IgD-negative memory B cell (primary cell): ENCODE measurements at regions not wholly inside any gene's neighbourhood (a gene's known extent, or its start where the extent isn't known, plus 50 kb on each side); places are given as distances from the start of the nearest gene placed in this dataset.

ENCODE experiments used
- H3K27ac Mint-ChIP-seq, 3 donors: one replicate each; pipeline ENCODE4 v1.8.0; 2020 to 2022; ENCODE audit warnings: mild to moderate bottlenecking in 3 of 3, mixed read lengths in 3 of 3, moderate library complexity in 1 of 3
- H3K27me3 Mint-ChIP-seq: one replicate; pipeline ENCODE4 v1.8.0; 2021; ENCODE audit warnings: mixed read lengths
- H3K36me3 Mint-ChIP-seq: one replicate; pipeline ENCODE4 v1.8.0; 2020; ENCODE audit warnings: mild to moderate bottlenecking, mixed read lengths
- H3K4me1 Mint-ChIP-seq, 3 donors: one replicate each; pipeline ENCODE4 v1.8.0; 2020 to 2022; ENCODE audit warnings: mixed read lengths in 3 of 3, mild to moderate bottlenecking in 1 of 3
- H3K4me3 Mint-ChIP-seq, 4 donors: one replicate each; pipeline ENCODE4 v1.8.0; 2020 to 2022; ENCODE audit warnings: mild to moderate bottlenecking in 4 of 4, mixed read lengths in 4 of 4, moderate library complexity in 3 of 4
- H3K9me3 Mint-ChIP-seq, 3 donors: one replicate each; pipeline ENCODE4 v1.8.0; 2020 to 2021; ENCODE audit warnings: mixed read lengths in 3 of 3, mild to moderate bottlenecking in 1 of 3

DNA sequence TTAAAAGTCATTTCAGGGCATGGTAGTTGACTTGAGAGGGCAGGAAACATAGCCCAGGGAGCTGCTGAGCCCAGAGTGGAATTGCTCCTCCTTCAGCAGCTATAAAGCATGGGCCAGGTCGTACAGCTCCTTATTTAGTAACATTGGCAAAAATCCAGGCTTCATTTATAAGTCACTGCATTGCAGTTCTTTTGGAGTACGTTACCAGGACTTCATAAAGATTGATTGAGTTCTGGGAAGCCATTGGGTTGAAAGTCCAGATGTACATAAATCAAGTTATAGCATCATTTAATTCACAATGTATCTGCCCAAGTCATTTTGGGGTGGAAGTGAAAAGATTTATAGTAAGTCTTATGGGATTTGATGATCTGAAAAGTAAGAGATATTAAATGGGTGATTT is 53.0 kb upstream of the ANKEF1 start:
- H3K4me3 Mint-ChIP-seq = no peak overlapping the region
- H3K4me1 Mint-ChIP-seq = no peaks in the 10 kb centered on the region
- no peaks in the 10 kb centered on the region for H3K27me3 Mint-ChIP-seq
- no peaks in the 10 kb centered on the region for H3K9me3 Mint-ChIP-seq
- H3K27ac Mint-ChIP-seq = no peak overlapping the region
- H3K36me3 Mint-ChIP-seq = no peaks in the 10 kb centered on the region

DNA sequence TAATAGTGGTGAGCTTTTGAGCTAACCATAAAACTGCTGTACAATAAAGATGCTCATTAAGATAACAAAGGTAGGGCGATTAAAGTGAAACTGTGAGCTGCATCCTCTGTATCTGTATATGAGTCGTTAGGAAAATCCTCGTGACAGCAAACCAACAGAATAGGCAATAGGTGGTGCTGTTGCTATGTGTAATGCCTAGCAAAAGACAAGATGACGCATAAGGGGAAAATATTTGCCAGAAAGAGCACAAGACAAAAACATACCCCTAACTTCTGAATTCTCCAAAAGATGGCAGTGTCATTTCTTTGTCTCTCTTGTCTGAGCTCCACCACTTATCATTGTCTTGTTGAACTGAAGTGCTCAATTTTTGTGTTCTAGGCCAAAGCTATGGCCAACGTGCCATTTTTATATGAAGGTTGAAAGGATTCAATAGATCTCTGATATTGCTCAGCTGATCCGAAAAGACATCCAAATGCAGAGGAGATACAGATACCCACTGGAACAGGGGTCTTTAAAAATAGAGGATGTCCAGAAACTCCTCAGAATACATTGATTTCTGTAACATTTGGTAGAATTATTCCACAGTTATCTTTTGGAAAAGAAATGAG is 56.3 kb upstream of the ANKEF1 start:
- H3K4me3 Mint-ChIP-seq = no peak overlapping the region
- no peaks in the 10 kb centered on the region for H3K9me3 Mint-ChIP-seq
- peaks cover 1% of the 10 kb centered on the region for H3K27me3 Mint-ChIP-seq
- H3K36me3 Mint-ChIP-seq = no peaks in the 10 kb centered on the region
- no peak overlapping the region for H3K27ac Mint-ChIP-seq
- H3K4me1 Mint-ChIP-seq = no peaks in the 10 kb centered on the region

DNA sequence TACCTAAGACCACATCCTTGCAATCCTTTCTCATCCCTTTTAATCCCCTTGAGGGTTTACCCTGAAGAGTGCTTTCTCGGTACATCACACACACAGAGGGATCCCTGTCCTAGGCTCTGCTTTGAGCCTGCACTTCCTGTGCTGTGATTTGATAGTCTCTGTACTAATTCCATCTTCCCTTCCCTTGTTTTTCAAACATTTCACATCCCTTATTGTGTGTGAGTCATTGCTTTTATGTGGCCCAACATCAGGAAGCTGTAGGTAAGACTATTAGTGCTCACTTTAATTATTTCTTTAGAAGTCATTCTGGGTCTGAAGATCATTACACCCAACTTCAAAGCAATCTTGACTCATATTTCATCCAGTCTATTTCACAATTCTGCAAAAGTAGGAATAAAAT is 57.2 kb upstream of the ANKEF1 start:
- Mint-ChIP-seq H3K9me3 (no peaks in the 10 kb centered on the region), H3K36me3 (no peaks in the 10 kb centered on the region), H3K27me3 (peaks cover 2% of the 10 kb centered on the region), H3K4me1 (no peaks in the 10 kb centered on the region), H3K27ac (no peak overlapping the region), H3K4me3 (no peak overlapping the region)

DNA sequence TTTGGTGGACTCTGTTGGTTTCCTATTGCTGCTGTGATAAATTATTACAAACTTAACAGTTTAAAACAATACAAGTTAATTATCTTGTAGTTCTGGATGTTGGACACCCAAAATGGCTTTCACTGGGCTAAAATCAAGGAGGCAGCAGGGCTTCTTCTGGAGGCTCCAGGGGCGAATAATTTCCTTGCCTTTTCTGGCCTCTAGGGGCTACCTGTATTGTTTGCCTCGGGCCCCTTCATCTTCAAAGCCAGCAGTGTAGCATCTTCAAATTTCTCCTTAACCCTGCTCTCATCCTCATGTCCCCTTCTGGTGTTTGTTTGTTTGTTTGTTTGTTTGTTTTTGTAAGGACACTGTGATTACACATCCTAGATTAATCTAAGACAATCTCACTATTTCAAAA is 60.5 kb upstream of the ANKEF1 start:
- H3K27ac Mint-ChIP-seq = no peak overlapping the region
- no peaks in the 10 kb centered on the region for H3K4me1 Mint-ChIP-seq
- H3K36me3 Mint-ChIP-seq = no peaks in the 10 kb centered on the region
- no peak overlapping the region for H3K4me3 Mint-ChIP-seq
- no peaks in the 10 kb centered on the region for H3K9me3 Mint-ChIP-seq
- peaks cover 4% of the 10 kb centered on the region for H3K27me3 Mint-ChIP-seq

DNA sequence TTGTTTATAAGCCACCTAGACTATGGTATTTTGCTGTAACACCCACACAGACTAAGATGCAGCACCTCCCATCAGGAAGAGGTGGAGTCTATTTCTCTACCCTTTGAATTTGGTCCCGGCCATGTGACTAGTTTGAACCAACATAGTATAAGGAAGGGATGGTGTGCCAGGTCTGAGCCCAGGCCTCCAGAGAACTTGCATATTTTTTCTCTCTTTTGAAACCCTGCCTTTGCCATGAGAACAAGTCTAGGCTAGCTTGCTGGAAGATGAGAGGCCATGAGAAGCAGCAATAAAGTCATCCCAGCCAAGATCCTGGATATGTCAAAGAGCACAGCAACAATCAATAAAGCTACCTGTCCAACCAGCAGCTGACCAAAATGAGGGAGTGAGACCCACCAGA is 63.0 kb upstream of the ANKEF1 start:
- Mint-ChIP-seq H3K9me3 (no peaks in the 10 kb centered on the region), H3K36me3 (no peaks in the 10 kb centered on the region), H3K4me1 (no peaks in the 10 kb centered on the region), H3K4me3 (no peak overlapping the region), H3K27me3 (peaks cover 4% of the 10 kb centered on the region), H3K27ac (no peak overlapping the region)

DNA sequence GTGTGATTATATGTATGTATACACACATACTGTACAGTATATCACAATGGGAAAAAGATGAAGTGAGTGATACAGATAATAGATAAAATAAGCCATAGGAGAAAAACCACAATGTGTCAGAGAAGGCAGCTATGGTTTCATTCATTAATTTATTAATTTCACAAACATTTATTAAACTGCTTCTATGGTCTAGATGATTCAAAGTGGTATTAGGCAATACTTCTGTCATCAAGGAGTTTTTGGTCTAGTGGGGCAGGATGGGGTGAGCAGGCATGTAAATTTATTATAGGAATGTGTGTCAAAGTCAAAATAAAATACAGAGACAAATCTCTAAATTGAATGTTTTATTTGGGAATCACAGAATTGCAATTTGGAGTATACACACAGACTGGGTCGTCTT is 65.2 kb upstream of the ANKEF1 start:
- no peaks in the 10 kb centered on the region for H3K36me3 Mint-ChIP-seq
- no peak overlapping the region for H3K4me3 Mint-ChIP-seq
- H3K27me3 Mint-ChIP-seq = peaks cover 3% of the 10 kb centered on the region
- no peaks in the 10 kb centered on the region for H3K4me1 Mint-ChIP-seq
- no peaks in the 10 kb centered on the region for H3K9me3 Mint-ChIP-seq
- no peak overlapping the region for H3K27ac Mint-ChIP-seq

DNA sequence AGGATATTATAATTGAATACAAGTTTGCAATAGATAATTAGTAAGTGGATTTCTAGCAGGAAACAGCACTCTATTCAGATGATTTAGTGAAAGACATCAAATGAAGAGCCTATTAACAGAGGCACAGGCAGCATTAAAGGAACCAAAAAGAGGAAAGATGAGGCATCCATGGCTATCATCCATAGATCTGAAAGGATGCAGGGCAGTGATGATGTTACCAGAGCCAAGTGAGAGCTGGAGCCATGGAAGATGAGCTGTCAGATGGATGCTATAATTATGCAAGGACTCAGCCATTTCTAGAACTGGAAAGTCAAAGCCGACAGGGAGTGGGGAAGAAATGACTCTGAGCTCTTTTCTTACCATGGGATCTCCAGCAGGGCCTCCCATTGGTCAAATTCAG is 66.8 kb upstream of the ANKEF1 start:
- Mint-ChIP-seq H3K4me1 (no peaks in the 10 kb centered on the region), H3K36me3 (no peaks in the 10 kb centered on the region), H3K9me3 (no peaks in the 10 kb centered on the region), H3K27me3 (peaks cover 3% of the 10 kb centered on the region), H3K4me3 (no peak overlapping the region), H3K27ac (no peak overlapping the region)

DNA sequence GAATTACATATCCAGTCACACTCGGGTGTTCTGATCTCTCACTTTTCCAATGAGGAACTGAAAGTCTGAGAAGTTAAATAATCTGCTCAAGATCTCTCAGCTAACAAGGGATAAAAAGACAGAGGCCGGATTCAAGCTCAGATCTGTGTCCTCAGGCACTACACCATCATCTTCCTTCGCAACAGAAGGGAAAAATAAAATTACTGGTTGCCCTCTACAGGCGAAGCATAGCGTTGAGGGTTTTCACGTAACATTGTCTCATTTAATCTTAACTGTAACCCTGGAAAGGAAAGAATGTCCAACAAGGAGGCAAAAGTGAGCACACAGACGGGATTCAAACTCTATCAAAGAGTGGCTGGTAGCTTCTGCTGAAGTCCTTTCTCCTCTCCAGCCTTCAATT is 67.8 kb upstream of the ANKEF1 start:
- no peak overlapping the region for H3K4me3 Mint-ChIP-seq
- H3K27me3 Mint-ChIP-seq = peaks cover 1% of the 10 kb centered on the region
- H3K4me1 Mint-ChIP-seq = no peaks in the 10 kb centered on the region
- H3K27ac Mint-ChIP-seq = no peak overlapping the region
- no peaks in the 10 kb centered on the region for H3K9me3 Mint-ChIP-seq
- H3K36me3 Mint-ChIP-seq = no peaks in the 10 kb centered on the region

DNA sequence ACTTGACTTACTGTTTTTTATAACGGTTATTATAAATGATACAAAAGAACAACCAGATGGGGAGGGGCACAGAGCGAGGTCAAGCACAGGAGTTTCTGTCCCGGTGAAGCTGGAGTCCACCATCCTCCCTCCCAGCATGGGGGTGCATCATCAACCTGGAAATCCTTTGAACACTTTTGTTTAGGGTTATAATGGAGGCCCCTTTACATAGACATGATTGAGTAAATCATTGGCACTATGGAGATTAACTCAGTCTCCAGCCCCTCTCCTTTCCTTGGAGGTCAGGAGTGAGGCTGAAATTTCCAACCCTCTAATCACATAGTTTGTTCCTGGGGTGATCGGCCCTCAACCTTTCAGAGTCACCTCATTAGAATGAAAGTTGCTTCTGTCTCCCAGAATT is 71.8 kb upstream of the ANKEF1 start:
- no peaks in the 10 kb centered on the region for H3K27me3 Mint-ChIP-seq
- H3K9me3 Mint-ChIP-seq = no peaks in the 10 kb centered on the region
- H3K27ac Mint-ChIP-seq = no peak overlapping the region
- H3K4me3 Mint-ChIP-seq = no peak overlapping the region
- H3K36me3 Mint-ChIP-seq = no peaks in the 10 kb centered on the region
- H3K4me1 Mint-ChIP-seq = no peaks in the 10 kb centered on the region

DNA sequence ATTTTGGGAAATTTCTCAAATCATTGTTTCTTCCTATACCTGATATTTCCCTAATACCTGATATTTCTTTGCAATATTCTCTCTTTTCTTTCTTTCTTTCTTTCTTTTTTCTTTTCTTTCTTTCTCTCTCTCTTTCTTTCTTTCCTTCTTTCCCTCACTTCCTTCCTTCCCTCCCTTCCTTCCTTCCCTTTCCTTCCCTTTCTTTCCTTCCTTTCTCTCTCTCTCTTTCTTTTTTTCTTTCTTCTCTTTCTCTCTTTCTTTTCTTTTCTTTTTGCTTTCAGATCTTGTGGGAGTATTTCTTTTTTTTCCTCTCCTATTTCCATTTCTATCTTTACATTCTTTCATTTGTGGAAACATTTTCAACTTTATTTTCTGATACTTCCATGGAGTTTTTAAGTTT is 76.1 kb upstream of the ANKEF1 start:
- Mint-ChIP-seq H3K4me1 (no peaks in the 10 kb centered on the region), H3K36me3 (peaks cover 1% of the 10 kb centered on the region), H3K27me3 (peaks cover 3% of the 10 kb centered on the region), H3K27ac (no peak overlapping the region), H3K4me3 (no peak overlapping the region), H3K9me3 (peaks cover 0 to 4% (median 2%) of the 10 kb centered on the region in 3 donors)

DNA sequence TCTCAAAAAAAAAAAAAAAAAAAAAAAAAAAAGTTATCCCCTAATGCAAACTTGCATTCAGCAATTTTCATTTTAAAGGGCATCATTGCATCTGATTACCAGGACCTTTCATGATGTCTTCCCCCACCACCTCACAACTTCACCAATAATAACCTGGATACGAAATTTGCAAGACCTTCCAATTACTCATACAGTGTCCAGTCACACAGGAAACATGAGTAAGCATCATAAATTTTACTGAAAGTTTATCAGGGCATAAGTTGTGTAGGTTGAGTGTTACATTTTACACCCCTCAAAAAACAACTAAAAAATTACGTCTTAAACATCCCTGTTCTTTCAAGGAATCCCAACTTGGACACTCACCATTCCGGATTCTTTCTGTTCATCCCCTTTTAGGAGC is 79.1 kb upstream of the ANKEF1 start:
- Mint-ChIP-seq H3K27me3 (peaks cover 3% of the 10 kb centered on the region), H3K4me1 (no peaks in the 10 kb centered on the region)

DNA sequence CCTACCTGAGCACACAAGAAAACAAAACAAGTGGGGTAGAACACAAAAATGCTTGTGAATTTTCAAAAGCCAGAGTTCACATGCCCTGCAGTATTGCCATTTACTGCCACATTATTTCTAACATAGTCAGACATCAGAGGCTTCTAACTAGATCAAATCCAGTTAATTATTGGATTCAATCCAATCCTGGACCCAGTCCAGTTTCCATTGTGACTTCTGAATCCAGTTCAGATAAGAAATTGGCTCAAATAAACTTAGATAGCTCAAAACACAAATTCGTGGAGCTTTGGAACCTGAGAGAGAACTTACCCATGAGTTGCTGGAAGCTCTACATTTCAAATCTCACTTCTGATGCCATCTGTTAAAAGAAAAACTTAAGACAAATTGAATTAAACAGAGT is 85.2 kb upstream of the ANKEF1 start:
- Mint-ChIP-seq H3K4me1 (no peaks in the 10 kb centered on the region), H3K27ac (no peak overlapping the region), H3K27me3 (no peaks in the 10 kb centered on the region), H3K9me3 (no peaks in the 10 kb centered on the region), H3K36me3 (peaks cover 1% of the 10 kb centered on the region), H3K4me3 (no peak overlapping the region)

More for the DNA sequence above, 79.1 kb upstream of the ANKEF1 start:
- peaks cover 1% of the 10 kb centered on the region for H3K36me3 Mint-ChIP-seq
- no peak overlapping the region for H3K27ac Mint-ChIP-seq
- peaks cover 0 to 4% (median 2%) of the 10 kb centered on the region in 3 donors for H3K9me3 Mint-ChIP-seq
- H3K4me3 Mint-ChIP-seq = no peak overlapping the region

DNA sequence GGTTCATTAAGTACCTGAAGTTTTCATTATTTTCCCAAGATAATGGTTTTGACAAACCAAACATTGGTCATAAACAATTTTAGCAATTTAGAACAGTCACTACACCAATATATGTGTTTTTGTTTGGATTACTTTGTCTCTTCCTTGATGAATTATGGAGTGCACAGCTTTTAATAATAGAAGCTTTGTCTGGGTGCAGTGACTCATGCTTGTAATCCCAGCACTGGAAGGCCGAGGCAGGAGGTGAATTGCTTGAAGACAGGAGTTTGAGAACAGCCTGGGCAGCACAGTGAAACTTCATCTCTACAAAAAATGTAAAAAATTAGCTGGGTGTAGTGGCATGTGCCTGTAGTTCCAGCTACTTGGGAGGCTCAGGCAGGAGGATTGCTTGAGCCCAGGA is 89.4 kb upstream of the ANKEF1 start:
- H3K4me3 Mint-ChIP-seq = no peak overlapping the region
- H3K36me3 Mint-ChIP-seq = no peaks in the 10 kb centered on the region
- no peaks in the 10 kb centered on the region for H3K27me3 Mint-ChIP-seq
- no peaks in the 10 kb centered on the region for H3K9me3 Mint-ChIP-seq
- H3K27ac Mint-ChIP-seq = no peak overlapping the region
- no peaks in the 10 kb centered on the region for H3K4me1 Mint-ChIP-seq

DNA sequence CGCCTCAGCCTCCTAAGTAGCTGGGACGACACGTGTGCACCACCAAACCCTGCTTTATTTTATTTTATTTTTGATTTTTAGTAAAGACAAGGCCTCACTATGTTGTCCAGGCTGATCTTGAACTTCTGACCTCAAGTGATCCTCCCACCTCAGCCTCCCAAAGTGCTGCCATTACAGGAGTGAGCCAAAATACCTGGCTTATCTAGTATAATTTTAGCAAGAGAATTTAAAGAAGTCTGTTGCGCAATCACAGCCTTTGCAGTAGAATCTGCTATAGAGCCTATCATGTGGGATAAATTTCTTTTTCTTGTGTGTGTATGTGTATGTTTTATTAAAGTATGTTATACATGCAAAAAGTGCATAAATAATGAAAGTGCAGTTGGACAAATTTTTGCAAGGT is 92.1 kb upstream of the ANKEF1 start:
- Mint-ChIP-seq H3K27ac (no peak overlapping the region), H3K36me3 (no peaks in the 10 kb centered on the region), H3K27me3 (no peaks in the 10 kb centered on the region), H3K4me3 (no peak overlapping the region), H3K9me3 (peaks cover 0 to 2% (median 0%) of the 10 kb centered on the region in 3 donors), H3K4me1 (no peaks in the 10 kb centered on the region)

DNA sequence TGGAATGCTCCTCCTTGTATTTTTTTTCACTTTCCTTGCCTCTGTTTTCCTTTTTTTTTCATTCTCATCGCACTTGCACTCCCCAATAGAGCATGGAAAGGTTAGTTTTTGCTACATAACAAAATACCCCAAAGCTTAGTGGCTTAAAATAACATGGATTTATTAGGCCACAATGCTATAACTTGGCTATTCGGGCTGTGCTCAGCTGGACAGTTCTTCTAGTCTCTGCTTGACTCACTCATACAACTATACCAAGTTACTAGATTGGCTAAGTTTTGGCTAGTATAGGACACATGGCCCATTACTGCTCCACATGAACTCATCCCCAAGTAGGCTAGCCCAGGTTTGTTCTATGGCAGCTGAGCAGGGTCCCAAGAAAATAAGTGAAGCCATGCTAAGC is 94.5 kb upstream of the ANKEF1 start:
- Mint-ChIP-seq H3K27ac (no peak overlapping the region), H3K4me1 (no peaks in the 10 kb centered on the region), H3K27me3 (peaks cover 3% of the 10 kb centered on the region), H3K9me3 (peaks cover 0 to 4% (median 0%) of the 10 kb centered on the region in 3 donors), H3K4me3 (no peak overlapping the region), H3K36me3 (no peaks in the 10 kb centered on the region)

DNA sequence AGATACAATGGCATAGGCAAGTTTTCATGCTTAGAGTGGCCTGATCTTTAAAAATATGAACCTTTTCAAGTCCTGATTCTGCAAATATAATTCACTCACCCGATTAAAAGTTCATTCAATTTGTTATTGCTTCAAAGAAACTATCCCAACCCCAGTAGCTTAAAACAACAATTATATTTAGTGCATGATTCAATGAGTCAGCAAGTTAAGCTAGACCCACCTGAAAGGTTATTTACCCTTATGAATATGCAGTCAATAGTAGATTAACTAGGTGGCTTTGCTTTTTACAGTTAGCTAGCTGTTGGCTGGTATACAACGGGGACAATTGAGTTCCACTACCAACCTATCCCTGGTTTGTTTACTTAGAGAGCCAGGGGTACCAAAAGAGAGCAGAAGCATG is 95.6 kb upstream of the ANKEF1 start:
- H3K4me3 Mint-ChIP-seq = no peak overlapping the region
- H3K4me1 Mint-ChIP-seq = no peaks in the 10 kb centered on the region
- peaks cover 0 to 7% (median 0%) of the 10 kb centered on the region in 3 donors for H3K9me3 Mint-ChIP-seq
- no peak overlapping the region for H3K27ac Mint-ChIP-seq
- no peaks in the 10 kb centered on the region for H3K36me3 Mint-ChIP-seq
- peaks cover 3% of the 10 kb centered on the region for H3K27me3 Mint-ChIP-seq

DNA sequence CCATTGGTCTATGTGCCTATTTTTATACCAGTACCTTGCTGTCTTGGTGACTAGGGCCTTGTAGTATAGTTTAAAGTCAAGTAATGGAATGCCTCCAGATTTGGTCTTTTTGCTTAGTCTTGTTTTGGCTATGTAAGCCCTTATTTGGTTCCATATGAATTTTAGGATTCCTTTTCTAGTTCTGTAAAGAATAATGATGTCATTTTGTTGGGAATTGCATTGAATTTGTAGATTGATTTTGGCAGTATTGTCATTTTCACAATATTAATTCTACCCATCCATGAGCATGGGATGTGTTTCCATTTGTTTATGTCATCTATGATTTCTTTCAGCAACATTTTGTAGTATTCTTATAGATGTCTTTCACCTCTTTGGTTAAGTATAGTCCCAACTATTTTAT is 96.4 kb upstream of the PAK5 start:
- Mint-ChIP-seq H3K4me1 (no peaks in the 10 kb centered on the region), H3K27ac (no peak overlapping the region), H3K36me3 (no peaks in the 10 kb centered on the region), H3K4me3 (no peak overlapping the region), H3K9me3 (peaks cover 0 to 6% (median 0%) of the 10 kb centered on the region in 3 donors), H3K27me3 (peaks cover 3% of the 10 kb centered on the region)
